ENCODE measurements at regions not wholly inside any gene's neighbourhood (a gene's known extent, or its start where the extent isn't known, plus 50 kb on each side); places are given as distances from the start of the nearest gene placed in this dataset.

DNA sequence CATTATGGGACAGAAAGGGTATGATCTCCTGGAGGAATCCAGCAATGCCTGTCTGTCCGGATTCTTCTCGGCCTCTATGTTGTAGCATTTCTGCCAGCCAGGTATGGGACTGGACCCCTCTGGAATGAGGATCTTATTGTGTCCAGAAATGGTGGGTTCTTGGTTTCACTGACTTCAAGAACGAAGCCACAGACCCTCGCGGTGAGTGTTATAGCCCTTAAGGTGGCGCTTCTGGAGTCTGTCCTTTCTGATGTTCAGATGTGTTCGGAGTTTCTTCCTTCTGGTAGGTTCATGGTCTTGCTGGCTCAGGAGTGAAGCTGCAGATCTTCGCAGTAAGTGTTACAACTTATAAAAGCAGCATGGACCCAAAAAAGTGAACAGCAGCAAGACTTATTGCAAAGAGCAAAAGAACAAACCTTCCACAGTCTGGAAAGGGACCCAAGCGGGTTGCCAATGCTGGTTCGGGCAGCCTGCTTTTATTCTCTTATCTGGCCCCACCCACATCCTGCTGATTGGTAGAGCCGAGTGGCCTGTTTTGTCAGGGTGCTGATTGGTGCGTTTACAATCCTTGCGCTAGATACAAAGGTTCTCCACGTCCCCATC lies 62.3 kb upstream of the IER3 start:
- no peak for DNase-seq (ENCODE audit: low spot score)

- DNase-seq (ENCODE audit: low spot score) = no peak
These were observed 60.0 kb upstream of the IER3 start for GRCh38 chr6:30804333-30804732.

GRCh38 chr6:30802731-30803130 lies 58.4 kb upstream of the IER3 start:
- no peak for DNase-seq (ENCODE audit: low spot score)

- DNase-seq (ENCODE audit: low spot score) = no peak
These were observed 57.6 kb upstream of the IER3 start for GRCh38 chr6:30801950-30802349.

DNA sequence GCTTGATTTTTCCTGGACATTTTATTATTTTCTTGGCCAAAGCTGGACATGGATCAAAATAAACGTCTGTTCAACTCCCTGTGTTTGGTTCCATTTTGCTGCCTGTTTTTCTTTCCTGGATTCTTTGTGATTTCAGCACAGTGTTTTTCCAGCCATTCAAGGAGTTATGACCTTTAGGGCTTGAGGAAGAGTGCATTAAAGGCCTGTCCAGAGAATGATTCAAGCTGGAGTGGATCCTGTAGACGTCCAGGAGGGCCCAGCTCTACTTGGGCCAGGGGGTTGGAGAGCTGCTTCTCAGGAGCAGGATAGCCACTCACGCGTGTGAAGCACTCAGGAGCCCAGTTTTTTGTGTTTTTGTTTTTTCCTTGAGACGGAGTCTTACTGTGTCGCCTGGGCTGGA lies 56.5 kb upstream of the IER3 start:
- no peak for DNase-seq (ENCODE audit: low spot score)

DNA sequence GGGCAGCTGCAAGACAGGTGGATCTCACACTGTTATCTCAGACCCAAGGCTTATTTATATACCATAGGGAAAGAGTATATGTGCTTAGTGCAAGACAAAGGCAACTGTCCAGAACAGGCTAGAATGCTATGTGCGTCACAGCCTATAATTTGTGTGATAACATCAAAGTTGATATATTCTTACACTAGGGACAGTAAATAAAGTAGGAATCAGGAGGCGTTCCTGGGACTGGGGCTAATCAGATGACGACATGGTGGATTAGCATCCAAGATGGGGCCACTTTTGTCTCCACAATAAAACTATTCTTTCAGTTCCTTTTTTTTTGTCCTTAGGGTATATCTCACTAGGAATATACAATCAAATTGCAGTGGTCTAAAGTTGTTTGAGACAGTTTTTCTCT lies 54.9 kb upstream of the IER3 start:
- no peak for DNase-seq (ENCODE audit: low spot score)

GRCh38 chr6:30798494-30798893 lies 54.1 kb upstream of the IER3 start:
- no peak for DNase-seq (ENCODE audit: low spot score)

DNA sequence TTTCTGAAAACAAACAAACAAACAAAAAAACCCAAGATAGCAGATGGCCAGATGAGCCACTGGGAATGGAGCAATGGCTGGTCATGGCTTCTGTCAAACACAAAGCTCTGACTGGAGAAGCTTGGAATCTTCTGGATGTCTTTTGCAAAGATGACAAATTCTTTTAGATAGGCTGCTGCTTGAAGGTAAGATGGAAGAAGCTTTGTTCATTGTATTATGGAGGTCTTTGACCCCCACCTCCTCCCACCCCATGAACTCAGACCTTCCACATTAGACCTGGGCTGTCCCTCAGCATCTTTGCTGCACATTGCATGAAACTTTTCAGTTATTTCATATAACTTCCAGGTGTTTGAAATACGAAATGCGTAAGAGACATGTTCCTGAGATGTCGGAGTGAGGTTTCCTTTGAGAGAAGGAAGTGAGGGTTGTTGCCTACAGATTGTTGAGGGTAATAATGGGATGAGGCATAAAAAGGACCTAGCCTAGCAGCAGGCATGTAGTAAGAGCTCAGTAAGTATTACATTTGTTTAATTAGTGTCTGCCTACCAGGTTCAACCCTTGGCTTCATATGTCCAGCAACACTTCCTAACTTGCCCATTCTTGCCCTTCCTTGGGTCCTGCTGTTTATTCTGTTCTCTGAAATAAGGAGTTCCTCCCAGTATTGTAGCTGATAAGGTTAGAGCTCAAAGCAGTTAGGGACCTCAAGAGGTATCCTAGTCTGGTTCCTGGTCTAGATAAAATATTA lies 51.4 kb upstream of the IER3 start:
- DNase-seq (ENCODE audit: low spot score) = no peak
